ENCODE measurements at regions not wholly inside any gene's neighbourhood (a gene's known extent, or its start where the extent isn't known, plus 50 kb on each side); places are given as distances from the start of the nearest gene placed in this dataset.

DNA sequence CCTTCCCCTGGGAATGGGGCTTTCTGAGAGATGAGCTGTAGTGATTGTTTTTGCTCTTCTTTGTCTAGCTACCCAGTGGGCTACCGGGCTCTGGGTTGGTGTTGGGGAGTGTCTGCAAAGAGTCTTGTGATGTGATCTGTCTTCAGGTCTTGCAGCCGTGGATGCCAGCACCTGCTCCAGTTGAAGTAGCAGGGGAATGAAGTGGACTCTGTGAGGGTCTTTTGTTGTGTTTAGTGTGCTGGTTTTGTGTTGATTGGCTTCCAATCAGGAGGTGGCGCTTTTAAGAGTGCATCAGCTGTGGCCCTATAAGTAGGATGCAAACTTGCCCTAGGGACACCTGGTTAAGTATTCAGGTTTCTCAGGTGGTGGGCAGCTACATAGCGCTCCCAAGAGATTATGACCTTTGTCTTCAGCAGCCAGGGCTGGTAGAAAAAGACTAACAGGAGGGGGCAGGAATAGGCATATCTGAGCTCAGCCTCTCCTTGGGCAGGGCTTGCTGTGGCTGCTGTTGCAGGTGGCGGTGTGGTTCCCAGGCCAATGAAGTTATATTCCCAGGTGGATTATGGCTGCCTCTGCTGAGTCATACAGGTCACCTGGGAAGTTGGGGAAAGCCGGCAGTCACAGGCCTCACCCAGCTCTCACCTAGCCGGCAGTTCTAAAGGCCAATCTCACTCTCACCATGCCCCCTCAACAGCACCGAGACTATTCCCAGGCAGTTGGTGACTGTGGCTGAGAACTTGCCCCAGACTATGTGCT, 315.7 kb upstream of the C11orf87 start:
- no peak for DNase-seq (ENCODE audit: low spot score)

DNA sequence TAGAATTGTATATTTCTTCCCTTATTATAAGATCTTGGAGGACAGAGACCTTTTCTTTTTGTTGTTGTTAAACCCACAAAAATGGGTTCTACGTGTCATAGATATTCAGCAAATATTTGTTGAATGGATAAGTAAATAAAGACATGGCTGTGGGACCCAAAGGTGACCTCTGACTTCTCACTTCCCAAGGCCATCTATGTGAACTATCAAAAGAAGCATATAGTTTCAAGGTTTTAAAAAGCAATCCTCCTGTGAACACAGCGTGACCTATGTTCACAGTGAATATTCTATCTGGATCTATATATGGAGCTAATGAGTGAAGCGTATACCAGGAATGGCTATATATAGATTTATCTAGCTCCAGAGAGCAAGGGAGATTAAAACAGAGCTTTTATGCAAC, 312.8 kb upstream of the C11orf87 start:
- DNase-seq (ENCODE audit: low spot score): no peak

DNA sequence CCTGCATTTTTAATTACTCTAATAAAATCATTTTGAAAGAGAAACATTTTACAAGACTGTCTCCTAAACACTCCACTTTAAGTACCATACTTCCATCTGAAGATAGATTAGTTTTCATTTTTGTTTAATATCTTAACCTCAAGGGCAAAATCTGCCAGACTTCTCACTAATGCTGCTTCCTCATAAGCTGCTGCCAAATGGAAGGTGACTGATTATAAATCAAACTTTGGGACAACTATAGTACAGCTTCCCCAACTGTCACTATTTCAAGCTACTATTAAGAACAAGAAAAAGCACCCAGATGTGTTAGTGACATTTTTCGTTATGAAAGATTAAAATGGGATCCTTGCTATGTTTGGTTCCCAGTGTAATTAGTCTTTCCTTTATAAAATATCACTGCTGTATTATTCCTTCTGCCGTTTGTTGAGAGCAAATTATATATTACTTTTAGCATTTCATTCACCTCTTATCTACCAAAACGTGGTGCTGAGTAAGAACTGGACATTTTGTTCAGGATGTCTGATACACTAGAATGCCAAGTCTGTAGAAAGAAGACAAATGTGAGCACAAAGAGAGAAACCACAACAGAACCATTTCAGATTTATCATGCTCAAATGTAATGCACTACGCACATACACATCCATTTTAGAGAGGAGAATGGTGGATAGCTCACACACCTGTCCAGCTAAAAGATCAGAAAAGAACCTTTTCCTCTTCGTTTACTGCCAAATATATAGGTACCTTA, 312.2 kb upstream of the C11orf87 start:
- DNase-seq (ENCODE audit: low spot score): no peak

DNA sequence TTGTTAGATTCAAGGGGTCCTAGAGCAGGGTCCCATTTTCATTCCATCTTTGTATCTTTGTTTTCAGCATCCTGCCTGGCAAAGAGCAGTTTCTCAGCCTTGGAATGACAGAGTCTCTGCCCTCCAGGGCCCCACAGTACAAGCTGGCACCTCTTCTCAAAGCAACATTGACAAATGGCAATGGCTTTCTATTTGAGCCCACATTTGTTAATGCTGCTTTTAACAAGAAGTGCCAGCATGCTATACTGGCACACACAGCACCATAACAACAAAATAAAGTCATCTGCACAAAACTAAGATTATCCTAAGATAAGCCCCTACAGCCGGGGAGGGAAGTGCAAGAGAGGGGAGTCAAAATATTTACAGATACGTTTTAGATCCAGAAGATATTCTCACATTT, 309.7 kb upstream of the C11orf87 start:
- DNase-seq (ENCODE audit: low spot score): no peak

DNA sequence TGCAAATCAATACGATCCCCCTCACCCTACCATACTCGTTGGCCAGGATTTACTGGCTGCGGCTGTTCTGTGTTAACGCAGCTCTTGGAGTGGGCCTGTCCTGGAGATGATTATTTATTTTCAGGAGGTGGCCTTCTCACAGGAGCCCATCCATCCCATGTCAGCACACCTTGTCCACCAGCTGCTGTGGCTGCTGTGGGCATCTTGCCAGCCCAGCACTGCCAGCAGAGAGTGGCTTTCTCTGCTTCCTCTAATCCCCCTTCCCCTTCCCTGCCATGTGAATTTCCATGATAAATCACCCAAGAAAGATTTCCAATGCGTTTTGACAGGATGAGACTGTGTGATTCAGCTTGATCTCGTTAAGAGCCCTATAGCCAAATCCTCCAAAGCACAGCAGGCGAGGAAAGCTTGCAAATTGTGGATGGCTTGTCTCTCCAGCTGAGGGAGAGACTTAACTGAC, 309.1 kb upstream of the C11orf87 start:
- DNase-seq (ENCODE audit: low spot score): no peak

DNA sequence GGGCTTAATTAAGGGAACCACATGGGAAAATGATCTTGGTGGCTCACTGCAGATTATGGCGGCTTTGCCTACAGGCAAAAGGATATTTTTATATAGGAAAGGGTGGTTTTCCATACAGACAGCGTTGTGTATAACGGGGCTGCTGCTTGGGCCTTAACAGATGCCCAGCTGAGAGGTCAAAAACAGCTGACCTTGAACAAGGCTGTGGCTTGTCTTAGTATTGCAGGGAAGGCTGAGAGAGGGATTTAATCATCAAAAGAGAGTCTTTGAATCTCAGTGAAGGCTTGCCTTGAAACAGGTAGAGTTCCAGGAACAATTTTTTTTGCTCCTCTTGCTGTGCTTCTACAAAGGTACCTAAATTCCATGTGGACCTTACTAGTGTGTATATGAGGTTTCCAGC, 301.6 kb upstream of the C11orf87 start:
- no peak for DNase-seq (ENCODE audit: low spot score)

DNA sequence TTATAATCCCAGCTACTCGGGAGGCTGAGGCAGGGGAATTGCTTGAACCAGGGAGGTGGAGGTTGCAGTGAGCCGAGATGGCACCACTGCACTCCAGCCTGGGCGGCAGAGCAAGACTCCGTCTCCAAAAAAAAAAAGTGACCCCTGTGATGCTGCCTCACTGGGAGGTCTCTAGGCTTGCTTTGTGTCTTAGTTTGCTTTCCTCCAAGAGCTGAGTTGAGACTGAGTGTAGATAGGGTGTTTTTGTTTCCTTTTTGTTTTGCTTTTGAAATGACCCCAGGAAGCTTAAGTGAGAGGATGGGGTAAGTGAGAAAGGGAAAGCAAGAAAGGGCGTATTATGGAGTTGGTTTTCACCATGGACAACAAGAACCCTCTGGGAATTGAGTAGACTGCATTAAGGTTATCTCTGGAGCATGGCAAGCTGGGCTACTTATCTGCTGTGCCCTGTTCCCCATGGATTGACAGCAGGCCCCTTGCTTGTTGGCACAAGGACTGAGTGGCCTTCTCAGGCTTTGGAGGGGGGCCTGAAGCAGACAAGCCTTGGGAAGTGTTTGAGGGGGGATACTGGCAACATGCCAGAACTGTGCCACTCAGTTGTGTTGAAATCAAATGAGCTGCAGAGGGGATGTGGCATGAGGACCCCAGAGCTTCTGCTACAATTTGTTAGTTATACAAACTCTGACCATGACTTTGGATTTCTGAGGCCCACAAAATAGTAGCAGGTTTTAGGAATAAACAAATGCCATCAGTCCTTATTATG, 300.6 kb upstream of the C11orf87 start:
- DNase-seq (ENCODE audit: low spot score): no peak

DNA sequence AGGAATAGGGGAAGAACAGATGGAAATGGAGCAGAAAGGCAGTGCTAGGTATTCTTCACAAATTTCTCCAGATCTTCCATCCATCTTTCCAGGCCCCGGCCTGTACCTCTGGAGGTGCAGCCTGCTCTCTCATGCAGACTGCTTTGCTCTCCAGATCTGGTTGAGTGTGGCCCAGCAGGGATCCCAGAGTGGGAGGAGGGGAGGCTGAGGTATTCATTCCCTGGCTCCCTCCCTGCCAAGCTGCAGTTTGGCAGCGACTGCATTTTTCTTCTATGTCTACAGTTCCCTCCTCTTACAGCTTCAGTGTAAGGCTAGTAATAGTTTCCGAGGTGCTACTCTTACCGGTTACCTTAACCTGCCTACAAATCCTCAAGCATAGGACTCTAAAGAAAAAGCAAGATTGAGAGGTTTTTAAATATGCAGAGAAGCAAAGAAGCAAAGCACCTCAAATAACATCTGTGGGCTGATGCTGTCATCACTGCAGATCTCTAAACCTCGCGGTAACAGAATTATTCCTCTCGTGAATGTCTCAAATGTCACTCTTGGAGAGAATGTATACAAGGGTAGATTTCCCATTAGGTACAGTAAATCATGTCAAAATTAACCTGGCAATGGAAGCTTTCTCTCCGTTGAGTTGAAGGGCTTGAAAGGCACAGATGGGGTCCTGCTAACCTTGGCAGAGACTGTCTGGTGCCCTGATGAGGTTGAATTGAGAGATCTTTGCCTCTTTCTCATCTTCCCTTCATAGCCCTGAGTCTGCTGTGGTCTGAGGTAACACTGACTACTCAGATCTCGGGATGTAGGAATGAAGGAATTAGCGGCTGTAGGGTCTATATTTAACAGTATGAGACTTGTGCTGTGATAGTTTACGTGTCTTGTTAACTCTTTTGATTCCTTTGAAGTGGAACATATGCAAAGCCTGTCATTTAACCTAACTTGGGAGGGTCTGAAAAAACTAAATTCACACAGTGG, 297.9 kb upstream of the C11orf87 start:
- DNase-seq (ENCODE audit: low spot score): no peak

DNA sequence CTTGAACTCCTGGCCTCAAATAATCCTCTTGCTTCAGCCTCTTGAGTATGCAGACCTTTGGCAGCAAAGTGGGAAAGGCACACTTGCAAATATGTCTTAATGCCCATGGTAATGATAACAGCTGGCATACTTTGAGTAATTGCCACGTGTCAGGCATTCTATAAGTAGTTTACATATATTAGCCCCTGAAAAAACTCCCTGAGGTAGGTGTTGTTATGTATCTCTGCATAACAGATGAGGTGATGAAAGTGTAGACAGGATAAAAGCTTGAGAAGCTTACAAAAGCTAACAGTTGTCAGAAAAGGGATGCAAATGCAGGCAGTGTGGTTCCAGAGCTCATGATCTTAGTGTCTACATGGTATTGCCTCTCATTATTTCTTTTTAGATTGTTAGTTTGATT, 291.1 kb upstream of the C11orf87 start:
- DNase-seq (ENCODE audit: low spot score): no peak

DNA sequence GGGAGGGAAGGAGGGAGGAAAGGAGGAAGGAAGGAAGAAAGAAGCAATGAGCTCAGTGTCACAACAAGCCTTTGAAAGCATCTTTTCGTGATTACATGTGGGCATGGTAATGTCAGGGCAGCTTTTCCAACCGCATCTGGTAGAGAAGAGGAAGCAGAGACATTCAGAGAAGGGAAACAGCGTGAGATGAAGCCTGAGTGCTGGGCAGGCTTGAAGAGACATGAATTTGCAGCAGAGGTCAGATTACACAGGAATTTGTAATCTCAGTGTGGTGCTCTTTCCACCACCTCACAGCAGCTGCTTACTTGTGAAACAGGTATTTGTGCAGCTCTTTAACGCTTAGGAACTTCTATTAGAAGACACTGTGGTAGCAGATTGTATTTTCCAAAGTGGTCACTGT, 289.5 kb upstream of the C11orf87 start:
- DNase-seq (ENCODE audit: low spot score): no peak

DNA sequence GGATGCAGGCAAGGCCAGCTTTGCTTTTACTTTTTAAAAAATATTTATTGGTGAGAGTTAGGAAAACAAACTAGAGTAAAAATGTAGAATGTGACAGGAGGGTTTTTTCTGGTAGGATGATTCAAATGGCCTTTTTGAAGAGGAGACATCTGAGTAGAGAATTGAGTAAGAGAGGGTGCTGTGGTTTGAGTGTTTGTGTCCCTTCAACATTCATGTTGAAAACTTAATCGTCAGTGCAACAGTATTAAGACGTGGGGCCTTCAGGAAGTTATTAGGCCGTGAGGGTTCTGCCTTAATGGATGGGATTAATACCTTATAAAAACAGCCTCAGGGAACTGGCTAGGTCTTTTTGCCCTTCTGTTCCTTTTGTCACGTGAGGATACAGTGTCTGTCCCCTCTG, 288.8 kb upstream of the C11orf87 start:
- no peak for DNase-seq (ENCODE audit: low spot score)

DNA sequence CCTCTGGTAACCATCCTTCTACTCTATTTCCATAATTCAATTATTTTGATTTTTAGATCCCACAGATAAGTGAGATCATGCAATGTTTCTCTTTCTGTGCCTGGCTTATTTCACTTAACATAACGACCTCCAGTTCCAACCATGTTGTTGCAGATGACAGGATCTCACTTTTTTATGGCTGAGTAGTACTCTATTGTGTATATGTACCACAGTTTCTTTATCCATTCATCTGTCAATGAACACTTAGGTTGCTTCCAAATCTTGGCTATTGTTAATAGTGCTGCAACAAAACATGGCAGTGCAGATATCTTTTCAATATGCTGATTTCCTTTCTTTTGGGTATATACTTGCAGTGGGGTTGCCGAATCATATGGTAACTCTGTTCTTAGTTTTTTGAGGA, 286.4 kb upstream of the C11orf87 start:
- DNase-seq (ENCODE audit: low spot score): no peak

DNA sequence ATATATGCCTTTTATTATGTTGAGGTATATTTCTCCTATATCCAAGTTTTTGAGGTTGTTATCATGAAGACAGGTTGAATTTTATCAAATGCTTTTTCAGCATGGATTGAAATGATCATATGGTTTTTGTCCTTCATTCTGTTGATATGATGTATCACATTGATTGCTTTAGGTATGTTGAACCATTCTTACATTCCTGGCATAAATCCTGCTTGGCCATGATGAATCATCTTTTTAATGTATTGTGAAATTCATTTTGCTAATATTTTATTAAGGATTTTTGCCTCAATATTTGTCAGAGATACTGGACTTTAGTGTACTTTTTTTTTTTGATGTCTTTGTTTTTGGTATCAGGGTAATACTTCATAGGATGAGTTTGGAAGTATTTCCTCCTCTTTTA, 283.8 kb upstream of the C11orf87 start:
- no peak for DNase-seq (ENCODE audit: low spot score)

DNA sequence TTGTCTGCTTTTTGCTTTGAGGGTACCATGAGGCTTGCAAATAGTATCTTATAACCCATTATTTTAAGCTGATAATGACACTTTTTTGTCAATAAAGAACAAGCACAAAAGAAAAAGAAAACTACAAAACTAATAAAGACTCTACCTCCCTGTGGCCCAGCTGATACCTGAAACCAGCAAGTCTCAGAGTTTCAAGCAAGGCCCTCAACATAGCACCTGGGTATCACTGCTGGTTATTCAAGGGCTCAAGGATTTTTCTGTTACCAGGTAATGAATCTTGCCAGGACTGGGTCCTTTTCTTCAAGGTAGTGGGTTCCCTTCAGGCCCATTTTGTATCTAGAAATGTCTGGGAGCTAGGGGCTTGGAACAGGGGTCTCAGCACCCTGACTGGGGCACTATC, 281.6 kb upstream of the C11orf87 start:
- no peak for DNase-seq (ENCODE audit: low spot score)

DNA sequence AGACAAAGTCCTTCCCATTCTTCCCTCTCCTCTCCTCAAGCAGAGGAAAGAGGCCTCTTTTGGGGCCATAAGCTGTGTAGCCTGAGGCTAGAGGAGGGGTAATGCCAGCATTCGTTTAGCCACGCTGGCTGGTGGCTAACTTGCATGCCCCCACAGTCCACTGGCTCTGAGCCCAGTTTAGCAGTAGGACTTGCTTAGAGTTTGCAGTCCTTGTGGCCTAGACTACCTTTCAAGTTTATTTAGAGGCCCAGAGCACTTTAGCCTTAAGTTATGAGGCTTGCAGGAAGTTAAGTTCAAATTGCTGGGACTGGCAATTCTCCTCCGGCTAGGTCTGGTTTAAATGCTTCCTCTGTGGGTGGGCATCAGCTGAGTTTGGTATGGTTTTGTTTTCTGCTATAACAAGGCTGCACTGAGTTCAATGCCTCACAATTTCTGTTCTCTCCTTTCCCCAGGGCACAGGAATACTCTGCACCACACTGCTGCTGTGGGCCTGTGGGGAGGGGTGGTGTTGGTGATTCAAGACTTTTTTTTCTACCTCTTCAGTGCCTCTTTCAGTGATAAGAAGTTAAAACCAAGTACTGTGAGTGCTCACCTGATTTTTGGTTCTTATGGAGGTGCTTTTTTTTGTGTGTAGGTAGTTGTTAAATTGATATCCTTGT, 281.0 kb upstream of the C11orf87 start:
- DNase-seq (ENCODE audit: low spot score): no peak

DNA sequence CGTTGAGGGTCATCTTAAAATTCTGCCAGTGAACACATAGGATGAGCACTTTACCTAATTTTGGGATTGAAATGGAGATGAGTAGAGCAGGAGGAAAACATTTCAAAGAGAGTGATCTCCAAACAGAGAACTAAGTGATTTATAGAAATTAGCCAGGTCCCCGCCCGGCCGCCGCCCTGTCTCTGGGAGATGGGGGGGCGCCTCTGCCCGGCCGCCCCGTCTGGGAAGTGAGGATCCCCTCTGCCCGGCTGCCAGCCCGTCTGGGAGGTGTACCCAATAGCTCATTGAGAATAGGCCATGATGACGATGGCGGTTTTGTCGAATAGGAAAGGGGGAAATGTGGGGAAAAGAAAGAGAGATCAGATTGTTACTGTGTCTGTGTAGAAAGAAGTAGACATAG, 276.7 kb upstream of the C11orf87 start:
- DNase-seq (ENCODE audit: low spot score): no peak

DNA sequence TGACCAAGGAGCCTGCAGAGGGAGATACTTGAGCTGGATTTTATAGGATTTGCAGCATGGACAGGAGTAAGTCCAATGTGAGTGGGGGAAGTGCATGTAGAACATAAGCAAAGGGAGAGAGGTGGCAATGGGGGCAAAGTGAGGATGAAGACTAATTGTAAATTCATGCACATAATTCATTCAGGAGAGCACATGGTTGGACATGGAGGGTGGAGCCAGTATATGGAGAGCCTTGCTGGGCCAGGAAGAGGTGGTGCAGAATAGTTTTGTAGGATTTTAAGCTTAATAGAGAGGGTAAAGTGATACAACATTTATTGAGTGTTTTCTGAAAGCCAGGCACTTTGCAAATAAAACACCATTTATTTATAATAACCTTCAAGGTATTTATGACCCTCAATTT, 274.3 kb upstream of the C11orf87 start:
- DNase-seq (ENCODE audit: low spot score): no peak

DNA sequence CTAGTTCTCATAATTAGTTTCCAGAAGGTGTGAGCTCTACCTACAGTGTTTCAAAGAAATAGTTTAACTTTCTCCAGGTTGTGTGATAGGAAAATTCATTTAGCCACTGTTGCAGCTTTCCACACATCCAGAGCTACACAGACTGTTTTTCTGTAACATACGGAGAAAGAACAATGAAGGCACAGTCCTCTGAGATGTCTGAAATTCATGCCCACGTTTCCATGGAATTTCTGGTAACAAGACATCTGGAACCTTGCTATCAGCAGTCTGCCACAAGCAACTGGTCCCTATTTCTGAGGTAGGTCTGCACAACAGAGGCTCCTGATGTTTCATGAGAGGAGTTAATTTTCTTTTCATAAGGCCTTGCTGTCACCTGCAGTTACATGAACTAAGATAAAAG, 273.3 kb upstream of the C11orf87 start:
- DNase-seq (ENCODE audit: low spot score): no peak

DNA sequence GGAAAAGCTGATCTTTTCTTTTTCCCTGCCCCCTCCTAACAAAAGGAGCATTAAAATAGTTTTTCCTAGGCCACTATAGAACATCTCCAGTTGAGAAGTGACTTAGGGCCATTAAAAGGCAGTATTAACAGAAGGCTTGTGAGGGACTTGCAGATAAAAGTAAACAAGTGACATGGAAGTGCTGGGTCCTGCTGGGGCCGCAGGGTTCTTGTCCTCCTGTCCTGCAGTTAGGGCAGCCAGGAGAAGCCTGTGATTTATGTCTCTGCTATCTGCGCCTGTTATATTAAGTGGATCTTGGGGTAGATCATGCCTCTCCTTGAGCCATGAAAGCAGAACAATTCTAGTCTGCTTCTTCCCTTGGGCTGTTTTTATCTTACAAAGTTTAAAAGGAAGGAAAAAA, 271.4 kb upstream of the C11orf87 start:
- DNase-seq (ENCODE audit: low spot score): peak; percentile 7

DNA sequence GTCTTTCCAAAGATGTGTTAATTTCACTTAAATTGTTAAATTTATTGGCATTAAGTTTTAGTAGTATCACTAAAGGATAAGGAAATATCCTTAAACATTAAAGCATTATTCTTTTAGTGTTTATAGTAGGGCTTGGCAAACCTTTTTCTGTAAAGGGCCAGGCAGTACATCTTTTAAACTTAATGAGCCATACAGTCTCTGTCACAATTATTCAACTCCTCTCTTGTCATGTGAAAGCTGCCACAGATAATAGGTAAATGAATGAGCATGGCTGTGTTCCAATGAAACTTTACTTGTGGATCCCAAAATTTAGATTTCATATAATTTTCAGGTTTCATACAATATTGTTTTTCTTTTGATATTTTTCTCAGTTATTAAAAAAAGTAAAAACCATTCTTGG, 268.2 kb upstream of the C11orf87 start:
- DNase-seq (ENCODE audit: low spot score): no peak

DNA sequence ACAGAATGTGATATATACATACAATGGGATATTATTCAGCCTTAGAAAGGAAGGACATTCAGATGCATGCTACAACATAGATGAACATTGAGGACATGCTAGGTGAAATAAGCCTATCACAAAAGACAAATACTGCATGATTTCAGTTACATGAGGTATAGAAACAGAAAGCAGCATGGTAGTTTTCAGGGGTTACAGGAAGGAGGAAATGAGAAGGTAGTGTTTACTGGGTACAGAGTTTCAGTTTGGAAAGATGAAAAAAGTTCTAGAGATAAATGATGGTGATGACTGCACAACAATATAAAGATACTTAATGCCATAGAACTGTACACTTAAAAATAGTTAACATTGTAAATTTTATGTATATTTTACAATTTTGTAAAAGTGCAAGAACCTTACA, 266.7 kb upstream of the C11orf87 start:
- no peak for DNase-seq (ENCODE audit: low spot score)
